ENCODE measurements at regions not wholly inside any gene's neighbourhood (a gene's known extent, or its start where the extent isn't known, plus 50 kb on each side); places are given as distances from the start of the nearest gene placed in this dataset.

DNA sequence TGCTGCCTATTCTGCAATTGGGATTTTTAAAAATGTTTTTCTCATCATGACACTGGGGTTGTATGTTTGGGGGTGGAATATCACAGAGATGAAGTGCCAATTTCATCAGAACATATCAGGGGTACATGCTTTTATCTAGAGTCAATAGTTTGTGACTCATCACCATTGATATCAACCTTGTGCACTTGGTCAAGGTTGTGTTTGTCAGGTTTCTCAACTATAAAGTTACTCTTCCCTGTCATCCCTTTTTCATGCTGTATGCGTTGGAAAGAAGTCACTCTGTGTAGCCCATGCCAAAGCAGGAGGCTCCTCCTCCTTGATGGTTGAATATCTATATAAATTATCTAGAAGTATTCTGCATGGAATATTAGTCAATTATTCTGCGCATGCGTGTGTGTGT, 145.4 kb upstream of the TSHZ2 start:
- Histone ChIP-seq H3K27me3 (ENCODE audit: insufficient read depth, low read depth, low read length) (no peaks in the 10 kb centered on the region), H3K27ac (ENCODE audit: low read length) (no peak overlapping the region), H3K79me2 (replicated peaks; ENCODE audit: insufficient read depth, low read length) (no peaks in the 10 kb centered on the region), H3K9ac (ENCODE audit: low read length) (no peak overlapping the region), H3K9me2 (ENCODE audit: insufficient read depth, low read length) (no peaks in the 10 kb centered on the region), H3K9me3 (ENCODE audit: low read length) (no peaks in the 10 kb centered on the region), H4K20me1 (ENCODE audit: insufficient read depth) (no peaks in the 10 kb centered on the region), H3K4me2 (ENCODE audit: low read length) (no peak overlapping the region), H2AFZ (ENCODE audit: low read depth, low read length) (no peak overlapping the region), H3K4me3 (ENCODE audit: low read length) (no peak overlapping the region), H3F3A (ENCODE audit: insufficient read depth, low read length, poor library complexity, severe bottlenecking) (no peaks in the 10 kb centered on the region), H3K36me3 (ENCODE audit: insufficient read depth, low read length) (no peaks in the 10 kb centered on the region)
- TF ChIP-seq EZH2 (IDR thresholded peaks at IDR 0.05; ENCODE audit: borderline replicate concordance, insufficient read depth, low read length, poor library complexity, severe bottlenecking) (no peak), MXI1 (conservative IDR thresholded peaks at IDR 0.05; ENCODE audit: poor library complexity, severe bottlenecking) (no peak), EP300 (conservative IDR thresholded peaks at IDR 0.05; ENCODE audit: poor library complexity, severe bottlenecking) (no peak), SMC3 (conservative IDR thresholded peaks at IDR 0.05; ENCODE audit: poor library complexity) (no peak), POLR2AphosphoS5 (IDR thresholded peaks at IDR 0.05) (no peak), TAF1 (IDR thresholded peaks at IDR 0.05; ENCODE audit: low read depth) (no peak), RAD21 (conservative IDR thresholded peaks at IDR 0.05) (no peak)
- TF ChIP-seq, protein P1, sequence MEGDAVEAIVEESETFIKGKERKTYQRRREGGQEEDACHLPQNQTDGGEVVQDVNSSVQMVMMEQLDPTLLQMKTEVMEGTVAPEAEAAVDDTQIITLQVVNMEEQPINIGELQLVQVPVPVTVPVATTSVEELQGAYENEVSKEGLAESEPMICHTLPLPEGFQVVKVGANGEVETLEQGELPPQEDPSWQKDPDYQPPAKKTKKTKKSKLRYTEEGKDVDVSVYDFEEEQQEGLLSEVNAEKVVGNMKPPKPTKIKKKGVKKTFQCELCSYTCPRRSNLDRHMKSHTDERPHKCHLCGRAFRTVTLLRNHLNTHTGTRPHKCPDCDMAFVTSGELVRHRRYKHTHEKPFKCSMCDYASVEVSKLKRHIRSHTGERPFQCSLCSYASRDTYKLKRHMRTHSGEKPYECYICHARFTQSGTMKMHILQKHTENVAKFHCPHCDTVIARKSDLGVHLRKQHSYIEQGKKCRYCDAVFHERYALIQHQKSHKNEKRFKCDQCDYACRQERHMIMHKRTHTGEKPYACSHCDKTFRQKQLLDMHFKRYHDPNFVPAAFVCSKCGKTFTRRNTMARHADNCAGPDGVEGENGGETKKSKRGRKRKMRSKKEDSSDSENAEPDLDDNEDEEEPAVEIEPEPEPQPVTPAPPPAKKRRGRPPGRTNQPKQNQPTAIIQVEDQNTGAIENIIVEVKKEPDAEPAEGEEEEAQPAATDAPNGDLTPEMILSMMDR (IDR thresholded peaks at IDR 0.05; ENCODE audit: poor library complexity, severe bottlenecking), result no peak
- TF ChIP-seq, protein P2, sequence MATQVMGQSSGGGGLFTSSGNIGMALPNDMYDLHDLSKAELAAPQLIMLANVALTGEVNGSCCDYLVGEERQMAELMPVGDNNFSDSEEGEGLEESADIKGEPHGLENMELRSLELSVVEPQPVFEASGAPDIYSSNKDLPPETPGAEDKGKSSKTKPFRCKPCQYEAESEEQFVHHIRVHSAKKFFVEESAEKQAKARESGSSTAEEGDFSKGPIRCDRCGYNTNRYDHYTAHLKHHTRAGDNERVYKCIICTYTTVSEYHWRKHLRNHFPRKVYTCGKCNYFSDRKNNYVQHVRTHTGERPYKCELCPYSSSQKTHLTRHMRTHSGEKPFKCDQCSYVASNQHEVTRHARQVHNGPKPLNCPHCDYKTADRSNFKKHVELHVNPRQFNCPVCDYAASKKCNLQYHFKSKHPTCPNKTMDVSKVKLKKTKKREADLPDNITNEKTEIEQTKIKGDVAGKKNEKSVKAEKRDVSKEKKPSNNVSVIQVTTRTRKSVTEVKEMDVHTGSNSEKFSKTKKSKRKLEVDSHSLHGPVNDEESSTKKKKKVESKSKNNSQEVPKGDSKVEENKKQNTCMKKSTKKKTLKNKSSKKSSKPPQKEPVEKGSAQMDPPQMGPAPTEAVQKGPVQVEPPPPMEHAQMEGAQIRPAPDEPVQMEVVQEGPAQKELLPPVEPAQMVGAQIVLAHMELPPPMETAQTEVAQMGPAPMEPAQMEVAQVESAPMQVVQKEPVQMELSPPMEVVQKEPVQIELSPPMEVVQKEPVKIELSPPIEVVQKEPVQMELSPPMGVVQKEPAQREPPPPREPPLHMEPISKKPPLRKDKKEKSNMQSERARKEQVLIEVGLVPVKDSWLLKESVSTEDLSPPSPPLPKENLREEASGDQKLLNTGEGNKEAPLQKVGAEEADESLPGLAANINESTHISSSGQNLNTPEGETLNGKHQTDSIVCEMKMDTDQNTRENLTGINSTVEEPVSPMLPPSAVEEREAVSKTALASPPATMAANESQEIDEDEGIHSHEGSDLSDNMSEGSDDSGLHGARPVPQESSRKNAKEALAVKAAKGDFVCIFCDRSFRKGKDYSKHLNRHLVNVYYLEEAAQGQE (IDR thresholded peaks at IDR 0.05; ENCODE audit: borderline replicate concordance), result no peak

DNA sequence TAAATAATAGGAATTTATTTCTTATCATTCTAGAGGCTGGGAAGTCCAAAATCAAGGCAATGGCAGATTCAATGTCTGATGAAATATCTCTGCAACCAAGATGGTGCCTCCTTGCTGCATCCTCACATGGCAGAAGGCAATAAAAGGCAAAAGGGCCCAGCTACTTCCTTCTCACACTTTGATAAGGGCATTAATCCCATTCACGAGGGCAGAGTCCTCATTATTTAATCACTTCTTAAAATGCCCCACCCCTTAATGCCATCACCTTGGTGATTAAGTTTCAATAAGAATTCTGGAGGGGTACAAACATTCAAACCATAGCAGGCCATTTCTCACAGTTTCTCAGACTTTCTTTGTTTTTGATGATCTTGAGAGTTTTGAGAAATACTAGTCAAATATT, 145.8 kb upstream of the TSHZ2 start:
- Histone ChIP-seq H3K4me3 (ENCODE audit: low read length) (no peak overlapping the region), H2AFZ (ENCODE audit: low read depth, low read length) (no peak overlapping the region), H3K36me3 (ENCODE audit: insufficient read depth, low read length) (no peaks in the 10 kb centered on the region), H3K9me2 (ENCODE audit: insufficient read depth, low read length) (no peaks in the 10 kb centered on the region), H3K9me3 (ENCODE audit: low read length) (no peaks in the 10 kb centered on the region), H3K9ac (ENCODE audit: low read length) (no peak overlapping the region), H3F3A (ENCODE audit: insufficient read depth, low read length, poor library complexity, severe bottlenecking) (no peaks in the 10 kb centered on the region), H3K27me3 (ENCODE audit: insufficient read depth, low read depth, low read length) (no peaks in the 10 kb centered on the region), H4K20me1 (ENCODE audit: insufficient read depth) (no peaks in the 10 kb centered on the region), H3K4me2 (ENCODE audit: low read length) (no peak overlapping the region), H3K27ac (ENCODE audit: low read length) (no peak overlapping the region), H3K79me2 (replicated peaks; ENCODE audit: insufficient read depth, low read length) (no peaks in the 10 kb centered on the region)
- TF ChIP-seq TAF1 (IDR thresholded peaks at IDR 0.05; ENCODE audit: low read depth), result no peak
- TF ChIP-seq POLR2AphosphoS5 (IDR thresholded peaks at IDR 0.05), result no peak
- TF ChIP-seq, protein P1 (IDR thresholded peaks at IDR 0.05; ENCODE audit: poor library complexity, severe bottlenecking), result no peak
- TF ChIP-seq, protein P2 (IDR thresholded peaks at IDR 0.05; ENCODE audit: borderline replicate concordance), result no peak
- TF ChIP-seq MXI1 (conservative IDR thresholded peaks at IDR 0.05; ENCODE audit: poor library complexity, severe bottlenecking), result no peak
